ENCODE measurements at regions not wholly inside any gene's neighbourhood (a gene's known extent, or its start where the extent isn't known, plus 50 kb on each side); places are given as distances from the start of the nearest gene placed in this dataset.

- DNase-seq (ENCODE audit: low spot score), result no peak
These were observed 61.3 kb upstream of the BICC1 start for GRCh38 chr10:58451193-58451889.

GRCh38 chr10:58453105-58453504, 59.6 kb upstream of the BICC1 start:
- no peak for DNase-seq (ENCODE audit: low spot score)

- DNase-seq (ENCODE audit: low spot score), result no peak
These were observed 56.5 kb upstream of the BICC1 start for GRCh38 chr10:58456179-58456578.

- DNase-seq (ENCODE audit: low spot score), result peak; percentile 68
These were observed 54.7 kb upstream of the BICC1 start for GRCh38 chr10:58457761-58458616.

GRCh38 chr10:58459069-58459468, 53.6 kb upstream of the BICC1 start:
- no peak for DNase-seq (ENCODE audit: low spot score)

GRCh38 chr10:58460157-58460556, 52.5 kb upstream of the BICC1 start:
- no peak for DNase-seq (ENCODE audit: low spot score)

GRCh38 chr10:58462863-58463507, 49.7 kb upstream of the BICC1 start:
- no peak for DNase-seq (ENCODE audit: low spot score)
